ENCODE measurements at regions not wholly inside any gene's neighbourhood (a gene's known extent, or its start where the extent isn't known, plus 50 kb on each side); places are given as distances from the start of the nearest gene placed in this dataset.

DNA sequence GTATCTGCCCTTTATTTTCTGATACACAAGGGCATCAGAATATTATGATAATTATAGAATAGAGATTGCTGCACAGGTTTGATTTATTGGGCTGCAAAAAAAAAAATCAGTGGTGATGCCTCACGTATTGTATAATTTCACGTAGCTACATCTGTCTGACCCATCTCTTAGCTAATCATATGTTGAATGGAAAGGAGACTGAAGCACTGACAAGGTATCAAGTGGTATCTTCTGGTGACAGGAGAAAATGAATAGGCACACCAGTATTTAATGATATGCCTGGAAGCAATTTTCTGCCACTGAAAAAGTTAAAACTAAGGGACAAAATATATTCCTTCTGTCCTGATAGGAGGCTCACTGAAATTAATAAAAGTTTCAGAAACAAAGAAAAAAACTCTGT lies 837.2 kb upstream of the FBXO33 start:
- no peaks in the 10 kb centered on the region for H3K4me1 Mint-ChIP-seq (ENCODE audit: low read depth)
- intact Hi-C loops (cut with micrococcal nuclease): no loop called here
- ChIA-PET CTCF (no interaction called here), POLR2A (no interaction called here)
- H3K4me3 Mint-ChIP-seq: no peak overlapping the region
- no peak for TF ChIP-seq CTCF (IDR thresholded peaks at IDR 0.05)
- peaks cover 4% of the 10 kb centered on the region for H3K9me3 Mint-ChIP-seq
- no peaks in the 10 kb centered on the region for H3K36me3 Mint-ChIP-seq (ENCODE audit: low read depth)
- no peak for DNase-seq
- ATAC-seq: no peak
- no peak overlapping the region for H3K27ac Mint-ChIP-seq
- no peaks in the 10 kb centered on the region for H3K27me3 Mint-ChIP-seq

GRCh38 chr14:40268236-40268635 lies 836.0 kb upstream of the FBXO33 start:
- Mint-ChIP-seq H3K9me3 (no peaks in the 10 kb centered on the region), H3K4me1 (ENCODE audit: low read depth) (no peaks in the 10 kb centered on the region), H3K27ac (no peak overlapping the region), H3K4me3 (no peak overlapping the region), H3K27me3 (no peaks in the 10 kb centered on the region), H3K36me3 (ENCODE audit: low read depth) (no peaks in the 10 kb centered on the region)
- ATAC-seq (no peak), DNase-seq (no peak)
- POLR2A ChIA-PET: no interaction called here
- no peak for TF ChIP-seq CTCF (IDR thresholded peaks at IDR 0.05)
- intact Hi-C loops (cut with micrococcal nuclease): no loop called here
- CTCF ChIA-PET: no interaction called here

GRCh38 chr14:40265096-40265495 lies 832.9 kb upstream of the FBXO33 start:
- TF ChIP-seq CTCF (IDR thresholded peaks at IDR 0.05): no peak
- ATAC-seq: no peak

DNA sequence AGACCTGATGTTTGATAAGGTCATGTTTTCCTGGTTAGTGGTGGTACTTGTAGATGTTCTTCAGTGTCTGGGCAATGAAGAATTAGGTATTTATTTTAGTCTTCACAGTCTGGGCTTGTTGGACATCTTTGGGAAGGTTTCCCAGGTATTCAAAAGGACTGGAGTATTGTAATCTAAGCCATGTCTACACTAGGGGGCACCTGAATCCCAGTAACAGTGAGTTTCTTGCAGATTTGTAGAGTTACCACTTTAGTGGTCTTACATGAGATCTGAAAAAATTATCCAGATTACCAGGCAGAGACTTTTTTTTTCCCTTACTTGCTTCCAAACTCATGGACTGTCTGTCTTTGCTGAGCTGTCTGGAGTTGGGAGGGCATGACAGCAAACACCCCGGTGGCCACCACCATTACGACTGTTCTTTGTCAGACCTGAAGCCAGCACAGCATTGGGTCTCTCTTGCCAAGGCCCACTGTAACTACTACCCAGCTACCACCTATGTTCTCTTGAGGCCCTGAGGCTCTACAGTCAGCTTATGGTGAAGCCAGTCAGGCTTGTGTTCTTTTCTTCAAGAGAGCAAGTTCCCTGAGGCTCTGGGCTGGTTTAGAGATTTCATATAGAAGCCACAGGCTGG lies 820.7 kb upstream of the FBXO33 start:
- no peaks in the 10 kb centered on the region for H3K27me3 Mint-ChIP-seq

More at GRCh38 chr14:40265096-40265495, 832.9 kb upstream of the FBXO33 start:
- POLR2A ChIA-PET: no interaction called here
- no peaks in the 10 kb centered on the region for H3K36me3 Mint-ChIP-seq (ENCODE audit: low read depth)
- no peak overlapping the region for H3K27ac Mint-ChIP-seq
- H3K4me3 Mint-ChIP-seq: no peak overlapping the region
- intact Hi-C loops (cut with micrococcal nuclease): no loop called here
- DNase-seq: no peak
- CTCF ChIA-PET: no interaction called here
- no peaks in the 10 kb centered on the region for H3K9me3 Mint-ChIP-seq
- H3K27me3 Mint-ChIP-seq: no peaks in the 10 kb centered on the region
- no peaks in the 10 kb centered on the region for H3K4me1 Mint-ChIP-seq (ENCODE audit: low read depth)

DNA sequence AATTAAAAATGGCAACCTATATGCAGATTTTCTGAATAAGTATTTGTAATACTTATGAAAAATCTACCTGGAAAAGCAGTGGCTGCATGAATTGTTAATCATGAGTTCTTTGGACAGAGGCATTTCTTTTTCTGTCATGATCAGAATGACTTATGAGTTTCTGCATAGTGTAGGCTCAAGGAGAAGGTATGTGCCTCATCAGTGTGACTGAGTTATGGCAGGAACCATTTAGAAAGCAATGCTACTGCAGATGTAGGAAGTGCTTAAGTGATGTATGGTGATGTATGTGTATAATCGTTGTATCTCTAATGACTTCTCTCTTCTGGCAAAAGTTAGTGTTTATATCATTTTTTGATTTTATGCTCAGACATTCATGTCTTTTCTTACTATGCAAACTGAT lies 816.4 kb upstream of the FBXO33 start:
- no peaks in the 10 kb centered on the region for H3K4me1 Mint-ChIP-seq (ENCODE audit: low read depth)
- CTCF ChIA-PET: no interaction called here

More for the DNA sequence above, 820.7 kb upstream of the FBXO33 start:
- Mint-ChIP-seq H3K4me1 (ENCODE audit: low read depth) (no peaks in the 10 kb centered on the region), H3K4me3 (no peak overlapping the region), H3K36me3 (ENCODE audit: low read depth) (no peaks in the 10 kb centered on the region), H3K9me3 (no peaks in the 10 kb centered on the region), H3K27ac (no peak overlapping the region)
- POLR2A ChIA-PET: no interaction called here
- intact Hi-C loops (cut with micrococcal nuclease): no loop called here
- no peak for TF ChIP-seq CTCF (IDR thresholded peaks at IDR 0.05)
- DNase-seq: no peak
- CTCF ChIA-PET: no interaction called here
- ATAC-seq: no peak

More for the DNA sequence above, 816.4 kb upstream of the FBXO33 start:
- H3K27ac Mint-ChIP-seq: no peak overlapping the region
- TF ChIP-seq CTCF (IDR thresholded peaks at IDR 0.05): no peak
- no peaks in the 10 kb centered on the region for H3K27me3 Mint-ChIP-seq
- H3K36me3 Mint-ChIP-seq (ENCODE audit: low read depth): no peaks in the 10 kb centered on the region
- H3K9me3 Mint-ChIP-seq: peaks cover 2% of the 10 kb centered on the region
- no peak overlapping the region for H3K4me3 Mint-ChIP-seq
- intact Hi-C loops (cut with micrococcal nuclease): no loop called here
- ATAC-seq (no peak), DNase-seq (no peak)
- POLR2A ChIA-PET: no interaction called here
